MM.1S (cell line): ENCODE measurements at regions not wholly inside any gene's neighbourhood (a gene's known extent, or its start where the extent isn't known, plus 50 kb on each side); places are given as distances from the start of the nearest gene placed in this dataset.

Source experiments
- EZH2 ChIP-seq: fragments of 300-600 bp; sonication (generic); optimal IDR thresholded peaks from 2 replicates; pipeline ENCODE3; 2017; ENCODE audit warnings: low read depth, mild to moderate bottlenecking, antibody characterized with exemption, low read length, mixed read lengths
- TF ChIP-seq, protein P1 (sequence below): fragments of 300-600 bp; sonication (generic); IDR thresholded peaks from 2 replicates; pipeline ENCODE4 v1.5.1; 2016; ENCODE audit warnings: antibody characterized with exemption, low read length, mixed read lengths

DNA sequence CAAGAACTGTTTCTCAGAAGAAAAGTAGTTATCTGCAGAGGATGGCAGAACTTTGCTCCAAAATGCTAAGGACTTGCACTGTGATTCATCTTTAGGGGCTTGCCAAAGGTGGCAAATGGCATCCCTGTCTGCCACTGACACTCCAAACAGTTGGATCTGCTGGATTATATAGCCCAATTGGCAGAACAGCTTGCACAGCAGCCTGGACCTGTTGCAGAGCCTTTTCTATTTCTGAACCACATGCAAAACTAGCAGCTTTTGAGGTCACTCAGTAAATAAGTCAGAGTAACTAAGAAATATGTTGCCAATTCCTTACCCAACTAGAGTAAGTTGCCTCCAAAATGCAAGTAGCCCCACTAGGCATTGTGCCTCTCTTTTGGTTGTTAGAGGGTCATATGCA is 397.5 kb upstream of the NOVA1 start:
- TF ChIP-seq, protein P1, sequence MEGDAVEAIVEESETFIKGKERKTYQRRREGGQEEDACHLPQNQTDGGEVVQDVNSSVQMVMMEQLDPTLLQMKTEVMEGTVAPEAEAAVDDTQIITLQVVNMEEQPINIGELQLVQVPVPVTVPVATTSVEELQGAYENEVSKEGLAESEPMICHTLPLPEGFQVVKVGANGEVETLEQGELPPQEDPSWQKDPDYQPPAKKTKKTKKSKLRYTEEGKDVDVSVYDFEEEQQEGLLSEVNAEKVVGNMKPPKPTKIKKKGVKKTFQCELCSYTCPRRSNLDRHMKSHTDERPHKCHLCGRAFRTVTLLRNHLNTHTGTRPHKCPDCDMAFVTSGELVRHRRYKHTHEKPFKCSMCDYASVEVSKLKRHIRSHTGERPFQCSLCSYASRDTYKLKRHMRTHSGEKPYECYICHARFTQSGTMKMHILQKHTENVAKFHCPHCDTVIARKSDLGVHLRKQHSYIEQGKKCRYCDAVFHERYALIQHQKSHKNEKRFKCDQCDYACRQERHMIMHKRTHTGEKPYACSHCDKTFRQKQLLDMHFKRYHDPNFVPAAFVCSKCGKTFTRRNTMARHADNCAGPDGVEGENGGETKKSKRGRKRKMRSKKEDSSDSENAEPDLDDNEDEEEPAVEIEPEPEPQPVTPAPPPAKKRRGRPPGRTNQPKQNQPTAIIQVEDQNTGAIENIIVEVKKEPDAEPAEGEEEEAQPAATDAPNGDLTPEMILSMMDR, result no peak
- no peak for TF ChIP-seq EZH2
